Breast epithelium (tissue), 3 donors: ENCODE measurements at regions not wholly inside any gene's neighbourhood (a gene's known extent, or its start where the extent isn't known, plus 50 kb on each side); places are given as distances from the start of the nearest gene placed in this dataset.

Experiments used
- CTCF ChIP-seq, 3 donors: fragments of 450-650 bp; IDR thresholded peaks; one replicate each; pipeline ENCODE4 v1.5.1; 2016 to 2017; ENCODE audit warnings: antibody characterized with exemption in 3 of 3, mild to moderate bottlenecking in 3 of 3, moderate library complexity in 3 of 3
- POLR2AphosphoS5 ChIP-seq, 3 donors: sonication (generic); formaldehyde crosslinking; IDR thresholded peaks; one replicate each; pipeline ENCODE4 v1.6.1; 2017; ENCODE audit warnings: antibody characterized with exemption in 3 of 3

GRCh38 chr10:78653555-78653954 is 415.2 kb upstream of the ZMIZ1 start:
- TF ChIP-seq CTCF (IDR thresholded peaks at IDR 0.05): no peak
- no peak for TF ChIP-seq POLR2AphosphoS5 (IDR thresholded peaks at IDR 0.05)
